H9 (cell line): ENCODE measurements at regions not wholly inside any gene's neighbourhood (a gene's known extent, or its start where the extent isn't known, plus 50 kb on each side); places are given as distances from the start of the nearest gene placed in this dataset.

ENCODE experiments used
- DNase-seq: peaks from one replicate; pipeline ENCODE4 v3.0.0-alpha.2; 2017
- H2AFZ ChIP-seq: one replicate; pipeline ENCODE4 v1.6.1; 2013; ENCODE audit warnings: mild to moderate bottlenecking, low read length, control low read depth, moderate library complexity
- H2AK5ac ChIP-seq: 2 replicates; pipeline ENCODE4 v1.6.1; 2013; ENCODE audit warnings: low read length, control low read depth, mixed read lengths; ENCODE audit not compliant: insufficient read length
- H2BK120ac ChIP-seq: one replicate; pipeline ENCODE4 v1.6.1; 2013; ENCODE audit warnings: low read depth, mild to moderate bottlenecking, low read length, control low read depth, inconsistent platforms; ENCODE audit not compliant: poor library complexity, severe bottlenecking
- H2BK12ac ChIP-seq: 2 replicates; pipeline ENCODE4 v1.6.1; 2013; ENCODE audit warnings: low read length, control low read depth, mixed read lengths, low read depth; ENCODE audit not compliant: insufficient read length
- H2BK15ac ChIP-seq: 2 replicates; pipeline ENCODE4 v1.6.1; 2013; ENCODE audit warnings: low read depth, low read length, control low read depth
- H2BK20ac ChIP-seq: one replicate; pipeline ENCODE4 v1.6.1; 2013; ENCODE audit warnings: low read depth, mild to moderate bottlenecking, low read length, control low read depth, inconsistent platforms; ENCODE audit not compliant: poor library complexity, severe bottlenecking
- H2BK5ac ChIP-seq: 2 replicates; pipeline ENCODE4 v1.6.1; 2013; ENCODE audit warnings: low read length, control low read depth, mixed read lengths; ENCODE audit not compliant: insufficient read length
- H3K14ac ChIP-seq: 2 replicates; pipeline ENCODE4 v1.6.1; 2013; ENCODE audit warnings: low read length, control low read depth; ENCODE audit not compliant: insufficient read depth
- H3K18ac ChIP-seq: 2 replicates; pipeline ENCODE4 v1.6.1; 2013; ENCODE audit warnings: low read depth, mild to moderate bottlenecking, mixed read lengths, low read length, control low read depth; ENCODE audit not compliant: insufficient read length
- H3K23ac ChIP-seq: 2 replicates; pipeline ENCODE4 v1.6.1; 2013; ENCODE audit warnings: low read length, control low read depth, mixed read lengths, low read depth; ENCODE audit not compliant: insufficient read length
- H3K23me2 ChIP-seq: 2 replicates; pipeline ENCODE4 v1.6.1; 2013; ENCODE audit warnings: low read depth, mild to moderate bottlenecking, mixed read lengths, low read length, control low read depth; ENCODE audit not compliant: insufficient read length, poor library complexity, severe bottlenecking
- H3K27ac ChIP-seq: 2 replicates; pipeline ENCODE4 v1.5.1; 2013; ENCODE audit warnings: low read length, control low read depth, mixed read lengths, low read depth; ENCODE audit not compliant: insufficient read length
- H3K27me3 ChIP-seq: 2 replicates; pipeline ENCODE4 v1.6.1; 2013; ENCODE audit warnings: low read length, control low read depth, inconsistent platforms; ENCODE audit not compliant: insufficient read depth
- H3K4ac ChIP-seq: 2 replicates; pipeline ENCODE4 v1.6.1; 2013; ENCODE audit warnings: low read depth, mild to moderate bottlenecking, control low read depth, inconsistent platforms, low read length, moderate library complexity
- H3K4me1 ChIP-seq: 2 replicates; pipeline ENCODE4 v1.6.1; 2013; ENCODE audit warnings: low read length, control low read depth, inconsistent platforms; ENCODE audit not compliant: insufficient read depth
- H3K4me2 ChIP-seq: 2 replicates; pipeline ENCODE4 v1.6.1; 2013; ENCODE audit warnings: low read length, control low read depth, mixed read lengths; ENCODE audit not compliant: insufficient read length, insufficient read depth
- H3K56ac ChIP-seq: 2 replicates; pipeline ENCODE4 v1.6.1; 2013; ENCODE audit warnings: low read depth, mild to moderate bottlenecking, mixed read lengths, low read length, control low read depth; ENCODE audit not compliant: insufficient read length
- H3K79me1 ChIP-seq: 2 replicates; pipeline ENCODE4 v1.6.1; 2013; ENCODE audit warnings: low read depth, mild to moderate bottlenecking, moderate library complexity, low read length, control low read depth, inconsistent platforms; ENCODE audit not compliant: insufficient read depth, poor library complexity, severe bottlenecking
- H3K79me2 ChIP-seq: 2 replicates; pipeline ENCODE4 v1.6.1; 2013; ENCODE audit warnings: low read length, control low read depth, inconsistent platforms; ENCODE audit not compliant: insufficient read depth
- H3K9ac ChIP-seq: 2 replicates; pipeline ENCODE4 v1.6.1; 2013; ENCODE audit warnings: low read length, control low read depth, mixed read lengths; ENCODE audit not compliant: insufficient read length; ENCODE audit errors: extremely low read depth
- H3K9me3 ChIP-seq: one replicate; pipeline ENCODE4 v1.6.1; 2013; ENCODE audit warnings: low read depth, low read length, inconsistent platforms; ENCODE audit not compliant: control insufficient read depth
- H3T11ph ChIP-seq: one replicate; pipeline ENCODE4 v1.6.1; 2013; ENCODE audit warnings: mild to moderate bottlenecking, low read length, control low read depth, inconsistent platforms
- H4K20me1 ChIP-seq: one replicate; pipeline ENCODE4 v1.6.1; 2013; ENCODE audit not compliant: control insufficient read depth, insufficient read length, insufficient read depth
- H4K5ac ChIP-seq: 2 replicates; pipeline ENCODE4 v1.6.1; 2013; ENCODE audit warnings: low read depth, mild to moderate bottlenecking, mixed read lengths, low read length, control low read depth; ENCODE audit not compliant: insufficient read length
- H4K8ac ChIP-seq: replicated peaks from 2 replicates; pipeline ENCODE4 v1.6.1; 2013; ENCODE audit warnings: low read length, control low read depth, mixed read lengths, low read depth; ENCODE audit not compliant: insufficient read length
- H4K91ac ChIP-seq: 2 replicates; pipeline ENCODE4 v1.6.1; 2013; ENCODE audit warnings: low read depth, mild to moderate bottlenecking, moderate library complexity, mixed read lengths, low read length, control low read depth; ENCODE audit not compliant: insufficient read length
- H3K27ac Mint-ChIP-seq, 3 experiments: 2 replicates in 2 of 3; 3 replicates in 1 of 3; pipeline ENCODE4 v1.8.0; 2020 to 2021; ENCODE audit warnings: mixed read lengths in 3 of 3, mild to moderate bottlenecking in 1 of 3, moderate library complexity in 1 of 3
- H3K27me3 Mint-ChIP-seq: 2 replicates; pipeline ENCODE4 v1.8.0; 2021; ENCODE audit warnings: low read depth, mild to moderate bottlenecking, moderate library complexity, mixed read lengths
- H3K36me3 Mint-ChIP-seq, 3 experiments: 2 replicates in 2 of 3; 3 replicates in 1 of 3; pipeline ENCODE4 v1.8.0; 2020 to 2021; ENCODE audit warnings: low read depth in 3 of 3, mixed read lengths in 3 of 3; ENCODE audit not compliant: insufficient read depth in 1 of 3
- H3K4me1 Mint-ChIP-seq, 2 experiments: 2 replicates each; pipeline ENCODE4 v1.8.0; 2020; ENCODE audit warnings: mixed read lengths in 2 of 2
- H3K4me3 Mint-ChIP-seq, 2 experiments: 2 replicates in 1 of 2; 3 replicates in 1 of 2; pipeline ENCODE4 v1.8.0; 2020 to 2021; ENCODE audit warnings: mild to moderate bottlenecking in 2 of 2, mixed read lengths in 2 of 2, moderate library complexity in 1 of 2
- H3K9me3 Mint-ChIP-seq, 2 experiments: 2 replicates in 1 of 2; 3 replicates in 1 of 2; pipeline ENCODE4 v1.8.0; 2020; ENCODE audit warnings: mild to moderate bottlenecking in 2 of 2, mixed read lengths in 2 of 2, moderate library complexity in 1 of 2
- WGBS: extraction: QIAGEN DNeasy Blood & Tissue Kit; methylation state at CpG from one replicate; pipeline ENCODE4 v1.1.7; 2013; ENCODE audit warnings: missing lambda C conversion rate, low lambda C conversion rate, mixed read lengths; ENCODE audit not compliant: insufficient read length; ENCODE audit errors: extremely low coverage; 5-methylcytosine and 5-hydroxymethylcytosine counted together
- TF ChIP-seq, protein P1 (sequence below): fragments of 200-600 bp; sonication (generic); conservative IDR thresholded peaks from 3 replicates; pipeline ENCODE4 v1.8.0; 2021; ENCODE audit warnings: antibody characterized with exemption, mild to moderate bottlenecking

DNA sequence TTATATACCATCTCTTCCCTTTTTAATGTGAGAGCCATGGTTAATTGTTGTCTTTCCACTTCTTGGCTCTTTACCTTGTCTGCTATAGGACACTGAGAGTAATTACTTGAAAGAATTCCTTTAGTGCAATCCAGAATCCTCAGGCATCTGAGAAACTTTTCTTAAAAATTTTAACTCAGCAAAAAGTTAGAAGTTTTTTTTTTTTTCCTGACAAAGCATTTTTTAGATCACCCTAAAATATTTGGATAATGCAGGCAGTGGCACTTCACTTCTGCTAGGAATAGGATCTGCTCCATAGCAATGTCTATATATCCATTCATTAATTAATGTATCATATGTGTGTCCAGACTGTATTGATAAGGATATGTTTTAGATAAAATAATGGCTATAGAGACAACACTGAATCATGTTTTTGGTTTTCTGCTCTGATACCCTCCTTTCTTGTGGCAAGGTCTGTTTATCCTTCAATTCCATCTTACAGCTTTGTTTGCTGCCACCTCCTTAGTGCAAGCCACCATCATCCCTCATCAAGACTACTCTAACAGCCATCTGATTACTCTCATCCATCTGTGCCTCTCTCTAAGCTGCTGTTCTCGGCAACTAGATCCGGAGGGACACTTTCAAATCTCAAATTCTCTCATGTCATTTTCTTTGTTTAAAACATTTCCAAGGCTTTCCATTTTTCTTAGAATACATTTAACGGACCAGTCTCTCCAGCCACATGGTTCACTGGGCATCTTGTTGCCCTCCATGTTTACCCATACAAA lies 563.5 kb downstream of the EDEM1 start:
- H2AFZ ChIP-seq: no peak overlapping the region
- H3K14ac ChIP-seq: no peak overlapping the region
- H3T11ph ChIP-seq: no peak overlapping the region
- H3K56ac ChIP-seq: no peak overlapping the region
- no peak overlapping the region for H2BK120ac ChIP-seq
- no peaks in the 10 kb centered on the region; a peak in 1 of 5 replicates for H3K9me3 Mint-ChIP-seq
- H3K23ac ChIP-seq: no peak overlapping the region
- no peaks in the 10 kb centered on the region; the same call in 1 of the 2 replicates for H3K27me3 Mint-ChIP-seq
- TF ChIP-seq, protein P1, sequence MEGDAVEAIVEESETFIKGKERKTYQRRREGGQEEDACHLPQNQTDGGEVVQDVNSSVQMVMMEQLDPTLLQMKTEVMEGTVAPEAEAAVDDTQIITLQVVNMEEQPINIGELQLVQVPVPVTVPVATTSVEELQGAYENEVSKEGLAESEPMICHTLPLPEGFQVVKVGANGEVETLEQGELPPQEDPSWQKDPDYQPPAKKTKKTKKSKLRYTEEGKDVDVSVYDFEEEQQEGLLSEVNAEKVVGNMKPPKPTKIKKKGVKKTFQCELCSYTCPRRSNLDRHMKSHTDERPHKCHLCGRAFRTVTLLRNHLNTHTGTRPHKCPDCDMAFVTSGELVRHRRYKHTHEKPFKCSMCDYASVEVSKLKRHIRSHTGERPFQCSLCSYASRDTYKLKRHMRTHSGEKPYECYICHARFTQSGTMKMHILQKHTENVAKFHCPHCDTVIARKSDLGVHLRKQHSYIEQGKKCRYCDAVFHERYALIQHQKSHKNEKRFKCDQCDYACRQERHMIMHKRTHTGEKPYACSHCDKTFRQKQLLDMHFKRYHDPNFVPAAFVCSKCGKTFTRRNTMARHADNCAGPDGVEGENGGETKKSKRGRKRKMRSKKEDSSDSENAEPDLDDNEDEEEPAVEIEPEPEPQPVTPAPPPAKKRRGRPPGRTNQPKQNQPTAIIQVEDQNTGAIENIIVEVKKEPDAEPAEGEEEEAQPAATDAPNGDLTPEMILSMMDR: no peak
- no peak overlapping the region for H4K5ac ChIP-seq
- no peak overlapping the region for H3K4me3 Mint-ChIP-seq
- no peak overlapping the region for H2BK12ac ChIP-seq
- no peak overlapping the region for H3K9ac ChIP-seq
- H4K20me1 ChIP-seq: no peaks in the 10 kb centered on the region
- H3K27ac ChIP-seq: no peak overlapping the region
- H2BK15ac ChIP-seq: no peak overlapping the region
- H4K8ac ChIP-seq: no peak overlapping the region
- H2AK5ac ChIP-seq: no peak overlapping the region
- peaks cover 0 to 3% of the 10 kb centered on the region in 2 experiments; a peak in 2 of 4 replicates for H3K4me1 Mint-ChIP-seq
- H3K4me1 ChIP-seq: no peaks in the 10 kb centered on the region; the same call in 1 of the 2 replicates
- no peaks in the 10 kb centered on the region for H3K36me3 Mint-ChIP-seq
- H3K18ac ChIP-seq: no peak overlapping the region
- H3K79me2 ChIP-seq: no peaks in the 10 kb centered on the region
- H2BK20ac ChIP-seq: no peak overlapping the region
- no peaks in the 10 kb centered on the region for H3K9me3 ChIP-seq
- H4K91ac ChIP-seq: no peak overlapping the region
- no peak overlapping the region for H3K27ac Mint-ChIP-seq
- DNase-seq: no peak
- no CpG with 5 or more reads among the region's 3 CpGs for WGBS
- no peaks in the 10 kb centered on the region for H3K27me3 ChIP-seq
- H2BK5ac ChIP-seq: no peak overlapping the region
- no peaks in the 10 kb centered on the region for H3K23me2 ChIP-seq
- no peak overlapping the region for H3K4ac ChIP-seq
- no peaks in the 10 kb centered on the region for H3K79me1 ChIP-seq
- no peak overlapping the region for H3K4me2 ChIP-seq
